DMS 273 (cell line): ENCODE measurements at regions not wholly inside any gene's neighbourhood (a gene's known extent, or its start where the extent isn't known, plus 50 kb on each side); places are given as distances from the start of the nearest gene placed in this dataset.

Experiments
- DNase-seq: peaks from one replicate; lab custom pipeline; 2025; ENCODE audit not compliant: unreplicated experiment; lab: John Stamatoyannopoulos, UW

GRCh38 chr1:212557739-212558692 is 50.5 kb upstream of the ATF3 start:
- DNase-seq = no peak

- peak; percentile 97 for DNase-seq
Observed at GRCh38 chr1:212558693-212559480, 49.7 kb upstream of the ATF3 start.
